DOHH2 (cell line): ENCODE measurements at regions not wholly inside any gene's neighbourhood (a gene's known extent, or its start where the extent isn't known, plus 50 kb on each side); places are given as distances from the start of the nearest gene placed in this dataset.

Experiments used
- H3F3A ChIP-seq: fragments of 200-600 bp; sonication (generic), shearing (Covaris generic); 2 replicates; pipeline ENCODE4 v1.6.0; 2016; ENCODE audit warnings: antibody characterized with exemption, mild to moderate bottlenecking; ENCODE audit not compliant: control insufficient read depth, insufficient read depth
- H3K27ac ChIP-seq: fragments of 200-600 bp; sonication (generic); 2 replicates; pipeline ENCODE4 v1.5.1; 2014; ENCODE audit warnings: low read depth, mild to moderate bottlenecking, low read length, moderate library complexity
- H3K27me3 ChIP-seq: fragments of 200-600 bp; sonication (generic); 2 replicates; pipeline ENCODE4 v1.6.1; 2014; ENCODE audit warnings: mild to moderate bottlenecking, low read length, mixed read lengths; ENCODE audit not compliant: control insufficient read depth
- H3K36me3 ChIP-seq: fragments of 200-600 bp; sonication (generic); 2 replicates; pipeline ENCODE4 v1.6.1; 2014; ENCODE audit warnings: mild to moderate bottlenecking, low read length, moderate library complexity, mixed read lengths; ENCODE audit not compliant: control insufficient read depth
- H3K4me1 ChIP-seq: fragments of 200-600 bp; sonication (generic); 2 replicates; pipeline ENCODE4 v1.6.1; 2014; ENCODE audit warnings: mild to moderate bottlenecking, low read length, mixed read lengths; ENCODE audit not compliant: control insufficient read depth
- H3K4me2 ChIP-seq: fragments of 200-600 bp; sonication (generic); 2 replicates; pipeline ENCODE4 v1.6.0; 2014; ENCODE audit warnings: mild to moderate bottlenecking, low read length, moderate library complexity
- H3K4me3 ChIP-seq: fragments of 200-600 bp; sonication (generic); 2 replicates; pipeline ENCODE4 v1.5.1; 2014; ENCODE audit warnings: mild to moderate bottlenecking, low read length, mixed read lengths
- H3K79me2 ChIP-seq: fragments of 200-600 bp; sonication (generic); 2 replicates; pipeline ENCODE4 v1.6.1; 2014; ENCODE audit warnings: mild to moderate bottlenecking, low read length, mixed read lengths; ENCODE audit not compliant: control insufficient read depth
- H3K9me2 ChIP-seq: fragments of 200-600 bp; sonication (generic); replicated peaks from 2 replicates; pipeline ENCODE4 v1.6.1; 2014; ENCODE audit warnings: mild to moderate bottlenecking, low read length, mixed read lengths; ENCODE audit not compliant: control insufficient read depth
- H3K9me3 ChIP-seq: fragments of 200-600 bp; sonication (generic); 2 replicates; pipeline ENCODE4 v1.6.1; 2014; ENCODE audit warnings: antibody characterized with exemption, low read length, mixed read lengths; ENCODE audit not compliant: control insufficient read depth, insufficient read depth
- H4K20me1 ChIP-seq: fragments of 200-600 bp; sonication (generic); 2 replicates; pipeline ENCODE4 v1.6.0; 2014; ENCODE audit warnings: low read depth, mild to moderate bottlenecking, antibody characterized with exemption, low read length, moderate library complexity; ENCODE audit not compliant: control insufficient read depth, insufficient read depth
- CTCF ChIP-seq: fragments of 200-600 bp; sonication (generic); IDR thresholded peaks from one replicate; pipeline ENCODE4 v1.5.1; 2014; ENCODE audit warnings: antibody characterized with exemption, mild to moderate bottlenecking, low read depth, low read length; ENCODE audit not compliant: poor library complexity, severe bottlenecking
- EZH2phosphoT487 ChIP-seq: fragments of 200-600 bp; sonication (generic); IDR thresholded peaks from 2 replicates; pipeline ENCODE4 v1.6.1; 2017; ENCODE audit warnings: borderline replicate concordance, mild to moderate bottlenecking, antibody characterized with exemption, low read length, moderate library complexity, mixed read lengths

- H3K9me3 ChIP-seq, result no peaks in the 10 kb centered on the region
- peak; percentile 52 for TF ChIP-seq CTCF
- TF ChIP-seq EZH2phosphoT487, result no peak
These were observed 84.6 kb upstream of the CCDC196 start for GRCh38 chr14:66401449-66402095.

GRCh38 chr14:66403183-66403582 is 83.0 kb upstream of the CCDC196 start:
- TF ChIP-seq CTCF (peak; percentile 41), EZH2phosphoT487 (no peak)
- H3K27ac ChIP-seq, result no peak overlapping the region
- no peaks in the 10 kb centered on the region for H4K20me1 ChIP-seq
- H3K79me2 ChIP-seq, result no peaks in the 10 kb centered on the region
- no peak overlapping the region for H3K4me3 ChIP-seq
- H3K4me2 ChIP-seq, result no peak overlapping the region
- no peaks in the 10 kb centered on the region for H3K4me1 ChIP-seq
- H3K36me3 ChIP-seq, result no peaks in the 10 kb centered on the region
- H3K27me3 ChIP-seq, result peaks cover 35% of the 10 kb centered on the region
- H3K9me2 ChIP-seq, result no peaks in the 10 kb centered on the region
- H3K9me3 ChIP-seq, result no peaks in the 10 kb centered on the region
- H3F3A ChIP-seq, result no peaks in the 10 kb centered on the region

More at GRCh38 chr14:66401449-66402095, 84.6 kb upstream of the CCDC196 start:
- Histone ChIP-seq H3K4me3 (no peak overlapping the region), H3K27ac (no peak overlapping the region), H3K4me1 (no peaks in the 10 kb centered on the region), H3F3A (no peaks in the 10 kb centered on the region), H3K27me3 (peaks cover 37% of the 10 kb centered on the region), H4K20me1 (no peaks in the 10 kb centered on the region), H3K4me2 (no peak overlapping the region), H3K79me2 (no peaks in the 10 kb centered on the region), H3K9me2 (no peaks in the 10 kb centered on the region), H3K36me3 (no peaks in the 10 kb centered on the region)

DNA sequence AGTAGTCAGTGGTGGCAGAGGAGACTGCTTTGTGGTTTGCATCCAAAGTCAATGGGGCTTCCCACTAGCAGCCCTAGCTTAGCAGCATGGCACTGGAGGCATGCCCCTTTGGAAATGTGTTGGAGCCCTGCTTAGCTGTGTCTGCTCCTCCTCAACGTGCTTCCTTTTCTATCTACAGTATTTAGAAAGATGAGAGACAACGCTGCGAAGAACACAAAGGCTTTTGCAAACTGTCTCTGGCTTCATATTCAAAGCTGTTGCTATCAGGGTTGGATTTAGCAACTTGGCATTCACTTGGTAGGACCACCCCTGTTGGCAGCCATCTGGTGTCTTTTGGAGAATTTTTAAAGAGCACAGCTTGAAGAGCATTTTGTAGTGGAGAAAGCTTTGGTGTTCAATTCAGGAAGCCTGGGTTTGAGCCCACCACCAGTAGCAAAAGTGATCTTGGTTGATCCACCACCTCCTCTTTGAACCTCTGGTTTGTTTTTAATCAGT is 82.1 kb upstream of the CCDC196 start:
- H3K9me3 ChIP-seq, result no peaks in the 10 kb centered on the region
- no peaks in the 10 kb centered on the region for H3K36me3 ChIP-seq
- H3K27ac ChIP-seq, result no peak overlapping the region
- no peaks in the 10 kb centered on the region for H3K4me1 ChIP-seq
- H3K79me2 ChIP-seq, result no peaks in the 10 kb centered on the region
- H3K27me3 ChIP-seq, result peaks cover 29% of the 10 kb centered on the region
- TF ChIP-seq EZH2phosphoT487 (no peak), CTCF (no peak)
- H3K4me2 ChIP-seq, result no peak overlapping the region
- no peak overlapping the region for H3K4me3 ChIP-seq
- no peaks in the 10 kb centered on the region for H4K20me1 ChIP-seq
- H3K9me2 ChIP-seq, result no peaks in the 10 kb centered on the region
- no peaks in the 10 kb centered on the region for H3F3A ChIP-seq

- H3K27me3 ChIP-seq, result peaks cover 19% of the 10 kb centered on the region
- H3K4me2 ChIP-seq, result no peak overlapping the region
- no peaks in the 10 kb centered on the region for H3K79me2 ChIP-seq
- H3K4me1 ChIP-seq, result no peaks in the 10 kb centered on the region
- H3K27ac ChIP-seq, result no peak overlapping the region
- no peak overlapping the region for H3K4me3 ChIP-seq
- H3K9me2 ChIP-seq, result no peaks in the 10 kb centered on the region
- H3K36me3 ChIP-seq, result no peaks in the 10 kb centered on the region
- no peaks in the 10 kb centered on the region for H3F3A ChIP-seq
- H3K9me3 ChIP-seq, result no peaks in the 10 kb centered on the region
- TF ChIP-seq CTCF (no peak), EZH2phosphoT487 (no peak)
- H4K20me1 ChIP-seq, result no peaks in the 10 kb centered on the region
These were observed 81.0 kb upstream of the CCDC196 start for GRCh38 chr14:66405158-66405557.
